ENCODE measurements at regions not wholly inside any gene's neighbourhood (a gene's known extent, or its start where the extent isn't known, plus 50 kb on each side); places are given as distances from the start of the nearest gene placed in this dataset.

DNA sequence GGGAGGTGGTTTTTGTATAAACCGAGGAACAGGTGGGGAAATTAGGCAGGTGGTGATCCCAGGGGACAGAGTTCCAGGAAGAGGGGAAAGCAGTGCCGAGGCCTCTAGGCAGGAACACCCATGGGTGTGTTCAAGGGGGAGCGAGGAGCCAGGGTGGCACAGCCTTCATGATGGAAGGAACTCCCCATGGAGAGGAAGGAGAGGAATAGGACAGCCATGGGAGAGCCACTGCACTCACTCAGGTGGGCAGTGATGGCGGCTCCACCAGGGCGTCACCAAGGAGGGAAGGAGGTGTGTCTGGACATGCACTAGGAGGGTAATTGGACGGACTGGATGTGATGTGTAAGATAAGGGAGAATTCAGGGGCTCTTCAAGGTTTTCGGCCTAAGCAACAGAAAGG lies 98.2 kb downstream of the THBS2 start:
- no peak for TF ChIP-seq POLR2A (IDR thresholded peaks at IDR 0.05)
- TF ChIP-seq, protein P1, sequence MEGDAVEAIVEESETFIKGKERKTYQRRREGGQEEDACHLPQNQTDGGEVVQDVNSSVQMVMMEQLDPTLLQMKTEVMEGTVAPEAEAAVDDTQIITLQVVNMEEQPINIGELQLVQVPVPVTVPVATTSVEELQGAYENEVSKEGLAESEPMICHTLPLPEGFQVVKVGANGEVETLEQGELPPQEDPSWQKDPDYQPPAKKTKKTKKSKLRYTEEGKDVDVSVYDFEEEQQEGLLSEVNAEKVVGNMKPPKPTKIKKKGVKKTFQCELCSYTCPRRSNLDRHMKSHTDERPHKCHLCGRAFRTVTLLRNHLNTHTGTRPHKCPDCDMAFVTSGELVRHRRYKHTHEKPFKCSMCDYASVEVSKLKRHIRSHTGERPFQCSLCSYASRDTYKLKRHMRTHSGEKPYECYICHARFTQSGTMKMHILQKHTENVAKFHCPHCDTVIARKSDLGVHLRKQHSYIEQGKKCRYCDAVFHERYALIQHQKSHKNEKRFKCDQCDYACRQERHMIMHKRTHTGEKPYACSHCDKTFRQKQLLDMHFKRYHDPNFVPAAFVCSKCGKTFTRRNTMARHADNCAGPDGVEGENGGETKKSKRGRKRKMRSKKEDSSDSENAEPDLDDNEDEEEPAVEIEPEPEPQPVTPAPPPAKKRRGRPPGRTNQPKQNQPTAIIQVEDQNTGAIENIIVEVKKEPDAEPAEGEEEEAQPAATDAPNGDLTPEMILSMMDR (IDR thresholded peaks at IDR 0.05), result no peak

All from body of pancreas (tissue), 4 donors.